ENCODE measurements at regions not wholly inside any gene's neighbourhood (a gene's known extent, or its start where the extent isn't known, plus 50 kb on each side); places are given as distances from the start of the nearest gene placed in this dataset.

DNA sequence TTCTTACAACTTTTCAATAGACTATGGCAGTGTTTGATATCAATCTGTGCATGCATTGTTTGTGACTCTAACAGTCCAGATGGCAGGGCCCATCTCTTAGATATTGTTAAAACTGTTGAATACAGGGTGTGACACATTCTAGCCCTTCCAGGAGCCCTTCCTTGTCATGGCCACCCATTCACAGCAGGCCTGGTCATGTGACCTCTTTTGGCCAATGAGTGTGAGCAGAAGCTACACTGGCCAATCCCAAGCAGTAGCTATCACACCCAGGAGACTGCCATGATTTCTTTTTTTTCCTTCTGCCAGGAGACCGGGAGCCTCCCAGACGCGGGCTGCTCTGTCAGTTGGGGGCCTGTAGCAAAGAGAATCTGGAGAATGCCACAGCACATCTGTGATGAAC, 655.4 kb upstream of the MKI67 start:
- H3K36me3 ChIP-seq (ENCODE audit: insufficient read depth, low read length) = no peaks in the 10 kb centered on the region
- no peaks in the 10 kb centered on the region for H3K9me3 ChIP-seq (ENCODE audit: low read length)
- H3K4me1 ChIP-seq (ENCODE audit: insufficient read depth, low read length) = no peaks in the 10 kb centered on the region
- H3K27me3 ChIP-seq (ENCODE audit: control insufficient read depth in 1 of 2, insufficient read depth in 2 of 2, low read length in 2 of 2) = no peaks in the 10 kb centered on the region
- H3K27ac ChIP-seq (ENCODE audit: low read depth, low read length) = no peak overlapping the region
- no peak overlapping the region for H3K9ac ChIP-seq (ENCODE audit: low read length)
- H3K4me3 ChIP-seq (ENCODE audit: low read depth in 1 of 2, low read length in 2 of 2) = no peak overlapping the region

GRCh38 chr10:128784444-128784843, 658.2 kb upstream of the MKI67 start:
- no peak overlapping the region for H3K27ac ChIP-seq (ENCODE audit: low read depth, low read length)
- H3K36me3 ChIP-seq (ENCODE audit: insufficient read depth, low read length) = no peaks in the 10 kb centered on the region
- H3K27me3 ChIP-seq (ENCODE audit: control insufficient read depth in 1 of 2, insufficient read depth in 2 of 2, low read length in 2 of 2) = no peaks in the 10 kb centered on the region
- H3K4me1 ChIP-seq (ENCODE audit: insufficient read depth, low read length) = no peaks in the 10 kb centered on the region
- no peak overlapping the region for H3K4me3 ChIP-seq (ENCODE audit: low read depth in 1 of 2, low read length in 2 of 2)
- no peaks in the 10 kb centered on the region for H3K9me3 ChIP-seq (ENCODE audit: low read length)
- H3K9ac ChIP-seq (ENCODE audit: low read length) = no peak overlapping the region

DNA sequence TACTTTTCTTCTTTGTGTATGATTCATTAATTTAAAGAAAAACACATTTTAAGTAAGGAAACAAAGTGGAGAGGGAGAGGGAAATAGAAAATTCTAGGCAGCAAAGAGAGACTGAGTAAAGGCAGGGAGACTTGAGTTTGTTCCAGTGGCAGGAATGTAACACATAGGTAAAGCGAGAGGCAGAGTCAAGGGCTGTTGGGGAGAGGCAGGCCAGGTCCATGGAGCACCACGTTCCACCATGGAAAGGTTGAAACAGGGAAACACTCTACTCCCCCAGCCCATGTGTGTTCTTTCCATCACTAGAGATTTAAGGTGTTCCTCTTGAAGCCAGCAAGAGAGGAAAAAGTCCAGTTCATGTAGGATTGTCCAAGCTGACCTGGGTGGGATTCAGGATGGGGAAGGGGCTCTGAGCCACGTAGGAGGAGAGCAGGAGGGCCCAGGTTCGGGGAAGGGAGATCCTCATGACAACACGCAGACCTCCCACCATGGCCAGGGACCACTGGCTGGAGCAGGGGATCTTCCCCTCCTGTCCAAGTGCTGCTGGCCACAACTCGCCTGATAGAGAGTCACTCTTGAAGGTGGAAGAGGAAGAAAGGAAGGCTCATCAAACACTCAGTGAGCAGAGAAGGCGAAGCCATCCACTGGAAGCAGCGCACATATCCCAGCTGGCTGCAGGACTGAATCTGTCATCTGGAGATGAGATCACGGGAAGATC, 666.4 kb upstream of the MKI67 start:
- Histone ChIP-seq H3K9ac (ENCODE audit: low read length) (no peak overlapping the region), H3K36me3 (ENCODE audit: insufficient read depth, low read length) (no peaks in the 10 kb centered on the region), H3K4me3 (ENCODE audit: low read depth in 1 of 2, low read length in 2 of 2) (no peak overlapping the region), H3K27me3 (ENCODE audit: control insufficient read depth in 1 of 2, insufficient read depth in 2 of 2, low read length in 2 of 2) (no peaks in the 10 kb centered on the region), H3K9me3 (ENCODE audit: low read length) (no peaks in the 10 kb centered on the region), H3K27ac (ENCODE audit: low read depth, low read length) (no peak overlapping the region), H3K4me1 (ENCODE audit: insufficient read depth, low read length) (no peaks in the 10 kb centered on the region)

DNA sequence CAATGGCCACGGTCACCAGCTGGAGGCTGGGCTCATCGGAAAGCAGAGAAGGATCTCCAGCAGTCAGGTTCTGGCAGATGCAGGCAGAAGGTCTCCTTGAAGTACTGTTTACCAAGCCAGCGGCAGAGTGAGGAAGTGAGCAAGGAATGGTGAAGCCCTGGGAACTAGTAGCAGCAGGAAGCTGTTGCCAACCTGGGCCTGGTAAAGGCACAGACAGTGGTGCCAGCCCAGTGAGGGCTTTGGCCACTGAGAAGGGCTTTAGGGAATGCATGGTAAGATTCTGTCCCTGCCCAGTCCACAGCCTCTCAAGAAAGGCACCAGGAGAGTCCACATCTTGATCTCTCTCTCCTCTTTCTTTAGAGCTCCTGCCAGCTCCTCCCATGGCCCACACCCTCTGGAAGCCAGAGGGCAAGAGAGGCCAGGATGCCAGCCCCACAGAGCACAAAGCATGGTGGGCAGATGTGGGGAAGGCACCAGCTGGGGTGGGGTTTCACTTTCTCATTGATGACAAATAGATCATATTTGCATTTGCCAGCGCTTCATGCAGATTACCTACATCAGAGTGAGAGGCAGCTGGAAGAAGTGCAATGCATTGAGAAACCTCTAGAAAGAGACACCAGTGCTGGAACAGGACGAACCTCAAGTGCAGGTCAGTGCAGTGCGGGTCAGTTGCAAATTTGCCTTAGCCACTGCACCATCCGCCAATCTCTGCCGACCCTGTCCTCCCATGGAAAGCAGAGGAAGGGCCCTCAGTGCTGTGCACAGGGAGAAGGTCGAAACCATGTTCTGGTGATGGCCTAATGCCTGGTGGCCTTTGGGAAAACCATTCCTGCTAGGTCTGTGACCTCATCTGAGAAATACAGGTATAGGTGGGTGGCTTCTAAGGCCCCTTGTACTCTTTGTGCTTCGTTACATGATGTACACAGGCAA, 667.8 kb upstream of the MKI67 start:
- Histone ChIP-seq H3K9ac (ENCODE audit: low read length) (no peak overlapping the region), H3K4me3 (ENCODE audit: low read depth in 1 of 2, low read length in 2 of 2) (no peak overlapping the region), H3K4me1 (ENCODE audit: insufficient read depth, low read length) (no peaks in the 10 kb centered on the region), H3K27ac (ENCODE audit: low read depth, low read length) (no peak overlapping the region), H3K9me3 (ENCODE audit: low read length) (no peaks in the 10 kb centered on the region), H3K36me3 (ENCODE audit: insufficient read depth, low read length) (no peaks in the 10 kb centered on the region), H3K27me3 (ENCODE audit: control insufficient read depth in 1 of 2, insufficient read depth in 2 of 2, low read length in 2 of 2) (no peaks in the 10 kb centered on the region)

GRCh38 chr10:128796396-128796912, 670.2 kb upstream of the MKI67 start:
- Histone ChIP-seq H3K27me3 (ENCODE audit: control insufficient read depth in 1 of 2, insufficient read depth in 2 of 2, low read length in 2 of 2) (no peaks in the 10 kb centered on the region), H3K9ac (ENCODE audit: low read length) (no peak overlapping the region), H3K9me3 (ENCODE audit: low read length) (no peaks in the 10 kb centered on the region), H3K4me3 (ENCODE audit: low read depth in 1 of 2, low read length in 2 of 2) (no peak overlapping the region), H3K36me3 (ENCODE audit: insufficient read depth, low read length) (no peaks in the 10 kb centered on the region), H3K27ac (ENCODE audit: low read depth, low read length) (no peak overlapping the region), H3K4me1 (ENCODE audit: insufficient read depth, low read length) (no peaks in the 10 kb centered on the region)

DNA sequence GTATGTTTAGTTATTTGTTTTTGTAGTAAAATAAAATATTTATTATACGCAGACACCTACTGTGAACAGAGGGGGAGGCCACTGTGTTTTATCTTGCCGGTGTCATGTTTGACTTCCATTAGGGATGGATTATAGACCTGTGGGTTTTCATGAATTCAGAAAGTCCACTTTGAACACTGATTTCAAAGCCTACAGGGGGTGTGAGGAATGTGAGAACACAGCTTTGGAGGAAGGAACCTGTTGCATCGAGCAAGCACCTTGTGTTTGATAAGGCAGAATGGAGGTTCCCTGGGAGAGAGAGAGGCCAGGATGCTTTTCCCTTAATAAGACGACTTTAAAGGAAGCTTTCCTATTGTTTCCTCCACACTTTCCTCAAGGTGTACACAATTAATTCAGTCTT, 665.0 kb upstream of the MGMT start:
- H3K27ac ChIP-seq (ENCODE audit: low read depth, low read length) = no peak overlapping the region
- no peak overlapping the region for H3K9ac ChIP-seq (ENCODE audit: low read length)
- no peaks in the 10 kb centered on the region for H3K36me3 ChIP-seq (ENCODE audit: insufficient read depth, low read length)
- H3K27me3 ChIP-seq (ENCODE audit: control insufficient read depth in 1 of 2, insufficient read depth in 2 of 2, low read length in 2 of 2) = no peaks in the 10 kb centered on the region
- no peaks in the 10 kb centered on the region for H3K4me1 ChIP-seq (ENCODE audit: insufficient read depth, low read length)
- no peaks in the 10 kb centered on the region for H3K9me3 ChIP-seq (ENCODE audit: low read length)
- H3K4me3 ChIP-seq (ENCODE audit: low read depth in 1 of 2, low read length in 2 of 2) = no peak overlapping the region

- Histone ChIP-seq H3K36me3 (ENCODE audit: insufficient read depth, low read length) (no peaks in the 10 kb centered on the region), H3K4me3 (ENCODE audit: low read depth in 1 of 2, low read length in 2 of 2) (no peak overlapping the region), H3K4me1 (ENCODE audit: insufficient read depth, low read length) (no peaks in the 10 kb centered on the region), H3K9me3 (ENCODE audit: low read length) (no peaks in the 10 kb centered on the region), H3K9ac (ENCODE audit: low read length) (no peak overlapping the region), H3K27ac (ENCODE audit: low read depth, low read length) (no peak overlapping the region), H3K27me3 (ENCODE audit: control insufficient read depth in 1 of 2, insufficient read depth in 2 of 2, low read length in 2 of 2) (no peaks in the 10 kb centered on the region)
These were observed 663.3 kb upstream of the MGMT start for GRCh38 chr10:128803790-128804189.

- H3K27ac ChIP-seq (ENCODE audit: low read depth, low read length) = no peak overlapping the region
- H3K27me3 ChIP-seq (ENCODE audit: control insufficient read depth in 1 of 2, insufficient read depth in 2 of 2, low read length in 2 of 2) = no peaks in the 10 kb centered on the region
These were observed 662.6 kb upstream of the MGMT start for GRCh38 chr10:128804411-128804810.

DNA sequence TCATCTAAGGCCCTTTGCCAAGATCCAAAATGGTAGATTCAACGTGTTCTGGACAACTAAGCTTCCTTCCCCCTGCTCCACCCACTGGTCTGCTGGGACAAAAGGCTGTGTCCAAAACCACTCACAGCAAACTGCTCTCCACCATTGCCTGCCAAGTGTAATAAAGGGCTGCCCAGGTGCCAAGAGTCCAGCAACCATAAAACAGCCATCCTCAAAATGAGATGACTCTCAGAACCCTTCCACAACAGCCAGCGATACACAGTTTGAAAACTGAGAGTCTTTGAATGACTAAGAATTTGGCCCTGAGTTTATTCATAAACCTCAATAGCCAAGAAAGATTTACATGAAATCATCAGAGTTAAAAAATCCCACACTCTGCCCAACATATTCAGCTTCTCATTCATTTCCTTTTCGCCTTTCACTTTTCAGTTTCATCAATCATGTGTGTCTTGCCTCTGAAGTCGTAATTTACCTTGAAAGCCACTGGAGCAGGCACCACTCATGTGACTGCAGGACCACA, 658.1 kb upstream of the MGMT start:
- H3K4me3 ChIP-seq (ENCODE audit: low read depth in 1 of 2, low read length in 2 of 2) = no peak overlapping the region
- no peaks in the 10 kb centered on the region for H3K4me1 ChIP-seq (ENCODE audit: insufficient read depth, low read length)
- H3K27ac ChIP-seq (ENCODE audit: low read depth, low read length) = no peak overlapping the region
- no peak overlapping the region for H3K9ac ChIP-seq (ENCODE audit: low read length)
- no peaks in the 10 kb centered on the region for H3K36me3 ChIP-seq (ENCODE audit: insufficient read depth, low read length)
- H3K27me3 ChIP-seq (ENCODE audit: control insufficient read depth in 1 of 2, insufficient read depth in 2 of 2, low read length in 2 of 2) = no peaks in the 10 kb centered on the region
- no peaks in the 10 kb centered on the region for H3K9me3 ChIP-seq (ENCODE audit: low read length)

More at GRCh38 chr10:128804411-128804810, 662.6 kb upstream of the MGMT start:
- no peak overlapping the region for H3K4me3 ChIP-seq (ENCODE audit: low read depth in 1 of 2, low read length in 2 of 2)
- no peak overlapping the region for H3K9ac ChIP-seq (ENCODE audit: low read length)
- H3K4me1 ChIP-seq (ENCODE audit: insufficient read depth, low read length) = no peaks in the 10 kb centered on the region
- no peaks in the 10 kb centered on the region for H3K9me3 ChIP-seq (ENCODE audit: low read length)
- H3K36me3 ChIP-seq (ENCODE audit: insufficient read depth, low read length) = no peaks in the 10 kb centered on the region

GRCh38 chr10:128811511-128811910, 655.5 kb upstream of the MGMT start:
- Histone ChIP-seq H3K9ac (ENCODE audit: low read length) (no peak overlapping the region), H3K4me3 (ENCODE audit: low read depth in 1 of 2, low read length in 2 of 2) (no peak overlapping the region), H3K36me3 (ENCODE audit: insufficient read depth, low read length) (no peaks in the 10 kb centered on the region), H3K27me3 (ENCODE audit: control insufficient read depth in 1 of 2, insufficient read depth in 2 of 2, low read length in 2 of 2) (no peaks in the 10 kb centered on the region), H3K4me1 (ENCODE audit: insufficient read depth, low read length) (no peaks in the 10 kb centered on the region), H3K9me3 (ENCODE audit: low read length) (no peaks in the 10 kb centered on the region), H3K27ac (ENCODE audit: low read depth, low read length) (no peak overlapping the region)

DNA sequence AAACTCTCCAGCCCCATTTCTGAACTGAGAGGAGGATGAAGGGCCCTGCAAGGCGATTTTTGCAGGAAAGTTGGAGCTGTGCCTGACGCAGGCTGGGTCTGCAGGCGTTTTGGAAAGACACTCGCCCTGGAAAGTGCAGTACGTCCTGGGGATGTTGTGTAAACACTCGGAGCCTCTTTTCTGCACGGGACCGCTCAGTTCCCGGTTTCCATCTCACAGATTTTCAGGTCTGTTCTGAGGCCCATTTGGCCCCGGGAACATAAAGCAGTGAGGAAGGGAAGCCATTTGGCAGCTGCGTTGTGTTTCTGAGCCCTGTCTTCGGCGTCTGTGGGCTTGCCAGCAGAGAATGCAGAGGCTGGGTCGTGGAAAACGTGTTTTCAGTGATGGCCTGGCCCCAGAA, 655.0 kb upstream of the MGMT start:
- no peak overlapping the region for H3K27ac ChIP-seq (ENCODE audit: low read depth, low read length)
- H3K4me3 ChIP-seq (ENCODE audit: low read depth in 1 of 2, low read length in 2 of 2) = no peak overlapping the region
- no peaks in the 10 kb centered on the region for H3K36me3 ChIP-seq (ENCODE audit: insufficient read depth, low read length)
- no peak overlapping the region for H3K9ac ChIP-seq (ENCODE audit: low read length)
- no peaks in the 10 kb centered on the region for H3K9me3 ChIP-seq (ENCODE audit: low read length)
- no peaks in the 10 kb centered on the region for H3K4me1 ChIP-seq (ENCODE audit: insufficient read depth, low read length)
- no peaks in the 10 kb centered on the region for H3K27me3 ChIP-seq (ENCODE audit: control insufficient read depth in 1 of 2, insufficient read depth in 2 of 2, low read length in 2 of 2)

Data from muscle layer of colon (tissue), 2 donors.